Activated CD4-positive, alpha-beta memory T cell treated with anti-CD3 and anti-CD28 coated beads, Interleukin-2, amount 10 ng/mL, durations not matched to agents 7 days and 5 days (primary cell): ENCODE measurements at regions not wholly inside any gene's neighbourhood (a gene's known extent, or its start where the extent isn't known, plus 50 kb on each side); places are given as distances from the start of the nearest gene placed in this dataset.

Experiments
- CTCF ChIA-PET: fragments of 350-600 bp; sonication (Branson Sonifier 250); formaldehyde crosslinking; loops from one replicate; lab custom pipeline; 2021; ENCODE audit warnings: antibody characterized with exemption, inconsistent platforms; lab: Charles Lee
- POLR2A ChIA-PET: fragments of 350-600 bp; sonication (Branson Sonifier 250); formaldehyde crosslinking; loops from one replicate; lab custom pipeline; 2021; ENCODE audit warnings: antibody characterized with exemption; lab: Charles Lee
- DNase-seq: peaks from one replicate; pipeline ENCODE4 v3.0.0-alpha.2; 2020
- H3K27ac Mint-ChIP-seq: one replicate; pipeline ENCODE4 v1.8.0; 2021; ENCODE audit warnings: mild to moderate bottlenecking, mixed read lengths
- H3K27me3 Mint-ChIP-seq: one replicate; pipeline ENCODE4 v1.8.0; 2021; ENCODE audit warnings: mixed read lengths
- H3K36me3 Mint-ChIP-seq: one replicate; pipeline ENCODE4 v1.8.0; 2021; ENCODE audit warnings: low read depth, mixed read lengths
- H3K4me1 Mint-ChIP-seq: one replicate; pipeline ENCODE4 v1.8.0; 2021; ENCODE audit warnings: mixed read lengths
- H3K4me3 Mint-ChIP-seq: one replicate; pipeline ENCODE4 v1.8.0; 2021; ENCODE audit warnings: mild to moderate bottlenecking, mixed read lengths
- H3K9me3 Mint-ChIP-seq: one replicate; pipeline ENCODE4 v1.8.0; 2021; ENCODE audit warnings: mixed read lengths

DNA sequence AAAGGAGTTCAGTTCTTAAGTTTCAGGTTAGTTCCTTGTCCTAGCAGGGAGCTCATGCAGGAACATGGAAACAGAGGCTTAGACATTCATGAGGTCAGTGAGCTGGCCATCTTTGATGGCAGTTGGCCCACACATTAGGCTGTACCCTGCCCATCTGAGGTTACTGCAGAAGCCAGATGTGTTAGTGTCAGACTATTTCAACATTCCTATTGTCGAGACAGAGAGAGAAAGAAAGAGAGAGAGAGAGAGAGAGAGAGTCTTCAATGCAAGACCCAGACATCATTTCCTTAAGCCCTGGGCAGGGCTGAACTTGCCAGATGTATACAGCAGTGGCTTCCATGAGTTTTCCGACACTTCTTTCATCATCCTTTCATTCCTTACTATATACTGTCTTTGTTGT, 91.3 kb downstream of the PPP1R2C start:
- no peak for DNase-seq
- H3K36me3 Mint-ChIP-seq: no peaks in the 10 kb centered on the region
- no peaks in the 10 kb centered on the region for H3K4me1 Mint-ChIP-seq
- CTCF ChIA-PET: no interaction called here
- no peaks in the 10 kb centered on the region for H3K27me3 Mint-ChIP-seq
- H3K27ac Mint-ChIP-seq: no peak overlapping the region
- H3K4me3 Mint-ChIP-seq: no peak overlapping the region
- POLR2A ChIA-PET: no interaction called here
- H3K9me3 Mint-ChIP-seq: no peaks in the 10 kb centered on the region

DNA sequence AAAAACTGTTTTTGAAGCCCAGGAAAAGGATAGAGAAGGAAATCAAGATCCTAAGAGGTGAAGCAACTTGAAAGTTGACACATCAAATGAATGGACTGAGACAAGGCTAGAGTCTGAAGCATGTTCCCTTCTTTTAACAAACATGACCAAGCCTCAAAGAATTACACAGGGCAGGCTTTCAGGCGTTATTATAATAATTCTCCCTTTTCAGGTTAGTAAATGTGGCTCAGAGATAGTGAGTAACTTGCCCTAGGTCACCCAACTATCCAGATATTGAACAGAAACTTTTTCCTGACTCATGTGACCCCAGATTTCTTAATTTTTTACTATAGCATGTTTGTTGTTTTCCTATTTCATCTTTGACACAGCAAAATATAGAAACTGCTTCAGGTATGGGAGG, 91.7 kb downstream of the PPP1R2C start:
- H3K36me3 Mint-ChIP-seq: no peaks in the 10 kb centered on the region
- H3K4me1 Mint-ChIP-seq: no peaks in the 10 kb centered on the region
- no peak for DNase-seq
- no peaks in the 10 kb centered on the region for H3K9me3 Mint-ChIP-seq
- H3K4me3 Mint-ChIP-seq: no peak overlapping the region
- H3K27me3 Mint-ChIP-seq: no peaks in the 10 kb centered on the region
- H3K27ac Mint-ChIP-seq: no peak overlapping the region
- ChIA-PET CTCF (no interaction called here), POLR2A (no interaction called here)

DNA sequence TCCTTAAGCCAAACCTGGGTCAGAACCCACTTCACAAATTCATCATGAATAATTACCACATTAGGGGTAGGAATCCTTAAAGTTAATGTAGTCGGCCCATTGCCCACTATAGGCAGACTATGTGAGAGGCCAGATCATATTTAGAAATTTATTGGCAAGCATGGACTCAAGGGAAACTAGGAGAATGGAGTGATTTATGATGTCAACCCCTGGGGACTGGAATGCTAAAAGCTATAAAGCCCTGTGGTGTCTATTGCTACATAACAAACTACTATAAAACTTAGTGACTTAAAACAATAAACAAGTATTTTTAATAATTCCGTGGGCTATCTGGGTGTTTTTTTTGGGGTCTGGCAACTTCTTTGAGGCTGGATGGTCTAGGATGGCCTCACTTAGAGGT, 93.9 kb downstream of the PPP1R2C start:
- CTCF ChIA-PET: no interaction called here
- no peaks in the 10 kb centered on the region for H3K36me3 Mint-ChIP-seq

DNA sequence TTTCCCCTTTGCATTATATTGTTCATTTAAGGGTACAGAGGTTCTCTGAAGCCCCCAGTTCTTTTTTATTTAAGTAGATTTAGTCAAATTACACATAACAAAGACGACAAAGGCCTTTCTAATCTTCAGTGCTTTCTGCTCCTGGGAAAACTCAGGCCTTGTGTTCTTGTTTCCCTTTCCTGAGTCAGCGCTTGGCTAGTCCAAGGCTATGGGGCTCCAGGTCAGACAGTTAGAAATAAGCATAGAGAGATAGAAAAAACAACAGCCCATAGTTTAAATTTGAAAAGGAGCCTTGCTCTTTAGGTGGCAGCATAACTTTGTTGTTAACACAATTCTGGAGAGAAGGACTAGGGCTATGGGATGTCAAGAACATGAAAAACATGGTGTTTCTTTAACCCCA, 97.3 kb downstream of the PPP1R2C start:
- ChIA-PET CTCF (no interaction called here), POLR2A (no interaction called here)
- Mint-ChIP-seq H3K4me3 (no peak overlapping the region), H3K27me3 (no peaks in the 10 kb centered on the region), H3K27ac (no peak overlapping the region), H3K4me1 (no peaks in the 10 kb centered on the region), H3K9me3 (no peaks in the 10 kb centered on the region), H3K36me3 (no peaks in the 10 kb centered on the region)
- no peak for DNase-seq

More for the DNA sequence above, 93.9 kb downstream of the PPP1R2C start:
- Mint-ChIP-seq H3K4me1 (no peaks in the 10 kb centered on the region), H3K27me3 (no peaks in the 10 kb centered on the region), H3K27ac (no peak overlapping the region), H3K4me3 (no peak overlapping the region), H3K9me3 (no peaks in the 10 kb centered on the region)
- DNase-seq: no peak
- POLR2A ChIA-PET: no interaction called here

DNA sequence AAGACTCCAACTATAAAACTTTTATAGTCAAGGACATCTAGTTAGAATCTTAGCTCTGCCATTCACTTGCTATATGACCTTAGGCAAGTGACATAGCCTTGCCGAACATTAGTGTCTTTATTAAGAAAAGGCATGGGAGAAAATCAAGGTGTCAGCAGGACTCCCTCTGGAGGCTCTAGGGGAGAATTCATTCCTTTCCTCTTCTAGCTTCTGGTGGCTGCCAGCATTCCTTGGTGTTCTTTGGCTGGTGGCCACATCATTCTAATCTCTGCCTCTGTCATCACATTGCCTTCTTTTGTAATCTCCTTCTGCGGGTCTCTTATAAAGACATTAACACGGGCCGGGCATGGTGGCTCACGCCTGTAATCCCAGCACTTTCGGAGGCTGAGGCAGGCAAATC, 99.8 kb downstream of the PPP1R2C start:
- DNase-seq: no peak
- no peak overlapping the region for H3K4me3 Mint-ChIP-seq
- CTCF ChIA-PET: no interaction called here
- H3K36me3 Mint-ChIP-seq: no peaks in the 10 kb centered on the region
- H3K27ac Mint-ChIP-seq: no peak overlapping the region
- no peaks in the 10 kb centered on the region for H3K4me1 Mint-ChIP-seq
- H3K9me3 Mint-ChIP-seq: no peaks in the 10 kb centered on the region
- H3K27me3 Mint-ChIP-seq: no peaks in the 10 kb centered on the region
- POLR2A ChIA-PET: no interaction called here

DNA sequence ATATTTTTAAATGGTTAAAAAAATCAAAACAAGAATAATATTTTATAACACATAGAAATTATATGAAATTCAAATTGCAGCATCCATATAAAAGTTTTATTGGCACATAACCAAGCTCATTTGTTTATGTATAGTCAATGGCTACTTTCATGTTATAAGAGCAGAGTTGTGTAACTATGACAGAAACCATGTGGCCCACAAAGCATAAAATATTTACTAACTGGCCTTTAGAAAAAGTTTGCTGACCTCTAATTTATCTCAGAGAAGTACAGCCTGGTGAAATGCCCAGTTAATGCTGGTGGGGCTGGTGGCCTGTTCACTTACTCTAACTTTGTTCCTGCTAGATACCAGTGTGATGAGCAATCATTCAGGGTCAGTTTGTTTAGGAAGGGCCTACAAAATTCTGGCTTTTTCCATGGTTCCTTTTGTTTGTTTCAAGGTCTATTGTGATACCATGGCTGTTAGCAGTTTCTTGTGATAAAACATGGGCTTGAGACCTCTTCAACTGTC, 104.6 kb downstream of the PPP1R2C start:
- Mint-ChIP-seq H3K4me3 (no peak overlapping the region), H3K4me1 (no peaks in the 10 kb centered on the region), H3K27ac (no peak overlapping the region), H3K36me3 (no peaks in the 10 kb centered on the region), H3K27me3 (no peaks in the 10 kb centered on the region), H3K9me3 (no peaks in the 10 kb centered on the region)
- DNase-seq: no peak
- ChIA-PET CTCF (no interaction called here), POLR2A (no interaction called here)

DNA sequence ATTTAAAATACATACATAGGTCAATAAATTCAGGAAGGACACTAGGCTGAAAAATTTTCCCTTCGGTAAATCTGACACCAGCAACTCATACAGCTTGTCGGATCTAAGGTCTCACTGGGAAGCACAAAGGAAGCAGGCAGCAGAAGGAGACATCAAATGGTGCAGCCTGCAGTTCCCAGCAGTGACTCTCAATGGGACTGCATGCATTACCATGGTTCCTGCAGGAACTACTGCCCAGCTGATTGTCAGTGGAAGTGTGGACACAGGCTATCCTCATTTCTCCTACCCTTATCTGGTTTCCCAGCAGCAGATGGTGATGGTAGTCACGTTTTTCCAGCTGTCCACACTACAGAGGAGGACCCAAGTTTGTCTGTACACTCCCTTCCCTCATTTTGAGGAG, 113.3 kb downstream of the PPP1R2C start:
- no peaks in the 10 kb centered on the region for H3K9me3 Mint-ChIP-seq
- CTCF ChIA-PET: no interaction called here
- POLR2A ChIA-PET: no interaction called here
- no peaks in the 10 kb centered on the region for H3K27me3 Mint-ChIP-seq
- DNase-seq: no peak
- H3K36me3 Mint-ChIP-seq: no peaks in the 10 kb centered on the region
- H3K4me3 Mint-ChIP-seq: no peak overlapping the region
- no peak overlapping the region for H3K27ac Mint-ChIP-seq
- no peaks in the 10 kb centered on the region for H3K4me1 Mint-ChIP-seq

DNA sequence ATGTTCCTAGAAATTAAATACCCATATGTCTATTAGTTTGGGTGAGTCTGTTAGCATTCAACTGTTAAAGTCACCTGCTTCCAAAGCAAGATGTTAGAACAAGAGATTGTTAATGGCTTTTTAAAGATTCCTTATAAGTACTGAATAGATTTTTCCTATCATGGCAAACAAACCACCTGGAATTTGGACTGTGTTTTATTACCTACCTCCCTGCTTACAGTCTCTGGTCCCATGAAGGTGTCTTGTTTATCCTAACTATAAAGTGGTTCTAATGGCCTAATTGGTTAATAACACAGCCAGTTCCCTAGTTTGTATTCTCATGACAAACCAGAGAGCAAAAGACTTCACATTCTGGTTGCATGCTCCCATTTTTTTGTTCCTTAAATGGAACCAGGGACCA, 149.5 kb downstream of the PPP1R2C start:
- DNase-seq: no peak
- Mint-ChIP-seq H3K9me3 (no peaks in the 10 kb centered on the region), H3K4me1 (no peaks in the 10 kb centered on the region), H3K36me3 (no peaks in the 10 kb centered on the region), H3K4me3 (no peak overlapping the region), H3K27me3 (no peaks in the 10 kb centered on the region), H3K27ac (no peak overlapping the region)
- CTCF ChIA-PET: no interaction called here
- POLR2A ChIA-PET: no interaction called here

DNA sequence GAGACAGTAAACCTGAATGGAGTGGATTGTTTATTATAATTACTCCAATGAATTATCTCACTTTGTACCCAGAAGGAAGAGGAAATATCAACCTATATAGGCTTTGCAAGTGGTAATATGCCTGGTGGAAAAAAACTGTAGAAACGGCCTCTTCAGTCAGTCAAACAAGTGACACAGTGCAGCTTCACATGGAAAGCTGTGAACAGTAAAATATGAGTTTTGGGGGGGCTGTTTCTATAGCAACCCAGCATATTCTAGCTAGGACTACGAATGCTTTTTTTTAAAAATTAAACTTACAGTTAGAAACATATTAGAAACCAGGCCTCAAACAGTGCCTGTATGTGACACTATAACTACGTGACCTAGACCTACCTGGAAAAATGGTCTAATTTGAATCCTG, 150.1 kb downstream of the PPP1R2C start:
- no peaks in the 10 kb centered on the region for H3K4me1 Mint-ChIP-seq
- H3K27ac Mint-ChIP-seq: no peak overlapping the region
- no peak for DNase-seq
- no peak overlapping the region for H3K4me3 Mint-ChIP-seq
- ChIA-PET CTCF (no interaction called here), POLR2A (no interaction called here)
- H3K36me3 Mint-ChIP-seq: no peaks in the 10 kb centered on the region
- no peaks in the 10 kb centered on the region for H3K9me3 Mint-ChIP-seq
- no peaks in the 10 kb centered on the region for H3K27me3 Mint-ChIP-seq

DNA sequence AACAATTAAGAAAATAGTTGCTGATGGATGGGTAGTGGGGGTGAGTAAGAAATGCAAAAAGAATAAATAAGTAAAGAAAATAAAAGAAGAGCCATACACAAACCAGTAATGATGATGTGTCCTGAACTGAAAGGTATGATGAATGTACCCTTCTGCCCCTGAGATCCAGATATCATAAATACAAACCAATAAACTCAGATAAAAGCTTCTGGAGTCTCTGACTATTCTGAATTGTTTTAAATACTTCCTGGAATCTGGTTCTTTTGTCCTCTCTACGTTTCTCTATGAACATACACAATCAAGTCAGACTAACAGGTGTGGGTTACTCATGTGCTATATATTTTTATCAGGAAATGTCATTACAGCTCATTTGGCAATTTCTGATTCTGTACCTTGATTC, 153.4 kb downstream of the PPP1R2C start:
- Mint-ChIP-seq H3K4me1 (no peaks in the 10 kb centered on the region), H3K4me3 (no peak overlapping the region), H3K9me3 (no peaks in the 10 kb centered on the region), H3K36me3 (no peaks in the 10 kb centered on the region), H3K27me3 (no peaks in the 10 kb centered on the region), H3K27ac (no peak overlapping the region)
- ChIA-PET CTCF (no interaction called here), POLR2A (no interaction called here)
- DNase-seq: no peak

DNA sequence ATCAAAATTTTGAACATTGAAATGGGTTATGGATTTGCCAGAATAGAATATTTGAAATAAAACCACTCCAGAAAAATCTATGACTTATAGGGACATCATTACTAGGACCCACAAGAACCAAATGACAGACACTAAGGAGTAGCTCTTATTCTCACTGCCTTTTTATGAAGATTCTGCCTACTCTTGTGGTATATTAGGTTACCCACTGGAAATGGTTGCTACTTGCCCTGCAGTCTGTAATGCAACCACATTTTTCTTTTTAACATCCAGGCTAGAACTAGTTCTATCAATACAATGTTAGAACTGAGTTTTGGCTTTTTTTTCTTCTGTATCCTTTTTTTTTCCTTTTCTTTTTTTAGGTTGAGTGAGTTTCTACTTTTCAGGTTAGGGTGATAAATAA, 158.9 kb downstream of the PPP1R2C start:
- Mint-ChIP-seq H3K4me1 (peaks cover 6% of the 10 kb centered on the region), H3K36me3 (no peaks in the 10 kb centered on the region), H3K27me3 (no peaks in the 10 kb centered on the region), H3K9me3 (no peaks in the 10 kb centered on the region), H3K27ac (no peak overlapping the region), H3K4me3 (no peak overlapping the region)
- POLR2A ChIA-PET: no interaction called here
- no peak for DNase-seq
- CTCF ChIA-PET: no interaction called here

DNA sequence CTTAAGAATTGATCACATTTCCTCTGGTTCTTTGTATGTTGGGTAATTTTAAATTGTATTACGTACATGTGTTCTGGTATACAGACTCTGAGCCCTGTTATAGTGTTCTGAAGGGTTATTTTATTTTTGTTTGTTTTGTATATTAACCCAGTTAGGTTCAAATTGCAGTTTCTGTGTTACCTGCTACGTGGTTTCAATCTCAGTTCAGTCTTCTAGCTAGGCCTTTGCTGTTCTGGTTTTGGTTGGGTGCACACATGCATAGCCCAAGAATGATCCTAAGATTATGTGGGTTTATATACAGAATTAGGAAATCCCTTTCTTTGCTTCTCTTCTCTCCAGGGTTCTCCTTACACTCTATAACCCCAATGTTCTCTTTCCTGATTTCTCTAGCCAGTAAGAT, 161.0 kb downstream of the PPP1R2C start:
- H3K9me3 Mint-ChIP-seq: no peaks in the 10 kb centered on the region
- POLR2A ChIA-PET: no interaction called here
- H3K27ac Mint-ChIP-seq: no peak overlapping the region
- CTCF ChIA-PET: no interaction called here
- H3K27me3 Mint-ChIP-seq: no peaks in the 10 kb centered on the region
- H3K4me3 Mint-ChIP-seq: no peak overlapping the region
- H3K4me1 Mint-ChIP-seq: peaks cover 6% of the 10 kb centered on the region
- H3K36me3 Mint-ChIP-seq: no peaks in the 10 kb centered on the region
- DNase-seq: no peak

DNA sequence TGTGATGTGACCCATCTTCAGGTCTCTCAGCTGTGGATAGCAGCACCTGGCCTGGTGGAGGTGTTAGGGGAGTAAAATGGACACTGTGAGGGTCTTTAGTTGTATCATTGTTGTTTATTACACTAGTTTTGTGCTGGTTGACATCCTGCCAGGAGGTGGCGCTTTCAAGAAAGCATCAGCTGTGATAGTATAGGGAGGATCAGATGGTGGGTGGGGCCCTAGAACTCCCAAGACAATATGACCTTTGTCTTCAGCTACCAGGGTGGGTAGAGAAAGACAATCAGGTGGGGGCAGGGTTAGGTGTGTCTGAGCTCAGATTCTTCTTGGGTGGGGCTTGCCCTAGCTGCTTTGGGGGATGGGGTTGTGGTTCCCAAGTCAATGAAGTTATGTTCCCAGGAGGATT, 162.8 kb downstream of the PPP1R2C start:
- no peak overlapping the region for H3K27ac Mint-ChIP-seq
- H3K4me1 Mint-ChIP-seq: peaks cover 6% of the 10 kb centered on the region
- H3K27me3 Mint-ChIP-seq: no peaks in the 10 kb centered on the region
- H3K4me3 Mint-ChIP-seq: no peak overlapping the region
- ChIA-PET POLR2A (no interaction called here), CTCF (no interaction called here)
- peak; percentile 14 for DNase-seq
- no peaks in the 10 kb centered on the region for H3K9me3 Mint-ChIP-seq
- H3K36me3 Mint-ChIP-seq: no peaks in the 10 kb centered on the region

DNA sequence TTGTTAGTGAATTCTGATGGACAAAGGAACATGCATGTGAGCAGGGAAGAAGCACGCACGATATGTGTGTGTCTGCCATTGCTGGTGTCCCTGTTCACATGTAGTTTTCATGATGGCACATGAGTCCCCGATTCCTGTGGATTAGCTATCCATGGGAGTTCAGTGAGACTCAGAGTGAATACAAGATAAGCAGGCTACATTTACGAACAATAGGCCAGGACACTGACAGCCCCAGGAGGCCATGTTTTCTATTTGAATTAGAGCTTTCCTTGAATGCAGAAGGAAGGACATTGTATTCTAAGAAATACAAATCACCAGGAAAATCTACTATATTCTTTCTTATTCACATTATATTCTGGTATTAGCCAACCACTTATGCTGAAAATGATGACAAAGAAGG, 171.4 kb downstream of the PPP1R2C start:
- POLR2A ChIA-PET: no interaction called here
- CTCF ChIA-PET: no interaction called here
- DNase-seq: no peak
- Mint-ChIP-seq H3K36me3 (no peaks in the 10 kb centered on the region), H3K27me3 (no peaks in the 10 kb centered on the region), H3K4me3 (no peak overlapping the region), H3K4me1 (no peaks in the 10 kb centered on the region), H3K27ac (no peak overlapping the region), H3K9me3 (no peaks in the 10 kb centered on the region)

DNA sequence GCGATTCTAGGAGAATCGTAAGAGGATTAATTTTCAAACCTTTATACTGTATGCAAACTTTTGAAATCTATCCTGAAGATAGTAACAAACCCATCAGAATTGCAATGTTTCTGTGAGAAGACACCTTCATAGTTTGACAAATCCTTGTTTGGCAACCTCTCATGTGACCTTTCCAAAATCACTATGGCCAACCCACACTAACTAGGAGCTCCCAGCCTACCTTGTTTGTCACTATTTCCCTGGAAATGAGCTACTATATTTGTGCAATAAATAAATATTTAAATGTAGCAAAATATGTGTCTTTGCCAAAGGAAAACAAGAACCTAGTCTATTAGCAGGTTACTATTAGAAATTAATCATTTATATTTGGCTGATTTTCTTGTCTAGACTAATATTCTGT, 173.7 kb downstream of the PPP1R2C start:
- Mint-ChIP-seq H3K27ac (no peak overlapping the region), H3K27me3 (no peaks in the 10 kb centered on the region), H3K9me3 (no peaks in the 10 kb centered on the region), H3K36me3 (no peaks in the 10 kb centered on the region), H3K4me3 (no peak overlapping the region), H3K4me1 (no peaks in the 10 kb centered on the region)
- DNase-seq: no peak
- POLR2A ChIA-PET: no interaction called here
- CTCF ChIA-PET: interaction anchor here (0.6 kb wide), 1 partner anchor 333 kb away, joined by 5 read pairs; no protein-coding TSS in a partner anchor
